Mucosa of descending colon (tissue), 3 donors: ENCODE measurements at regions not wholly inside any gene's neighbourhood (a gene's known extent, or its start where the extent isn't known, plus 50 kb on each side); places are given as distances from the start of the nearest gene placed in this dataset.

Experiments used
- ATAC-seq: fragments of 200-7000 bp; cut with Tn5 transposase; one replicate; pipeline ENCODE4 v1.9.1; 2020; ENCODE audit warnings: mild to moderate bottlenecking, moderate library complexity
- DNase-seq, 3 donors: peaks; one replicate each; pipeline ENCODE4 v3.0.0-alpha.2; 2020
- H3K36me3 ChIP-seq: fragments of 200-600 bp; one replicate; pipeline ENCODE4 v1.8.0; 2021; ENCODE audit warnings: low read depth, mild to moderate bottlenecking
- H3K4me1 ChIP-seq: fragments of 200-600 bp; one replicate; pipeline ENCODE4 v1.8.0; 2021; ENCODE audit warnings: low read depth, mild to moderate bottlenecking
- H3K4me3 ChIP-seq: fragments of 200-600 bp; one replicate; pipeline ENCODE4 v1.8.0; 2021; ENCODE audit warnings: mild to moderate bottlenecking
- H3K9me3 ChIP-seq: fragments of 200-600 bp; one replicate; pipeline ENCODE4 v1.8.0; 2021; ENCODE audit warnings: mild to moderate bottlenecking
- intact Hi-C, 2 donors: fragments of 100-400 bp; cut with DNase I in 1 of 2; cut with micrococcal nuclease in 1 of 2; formaldehyde crosslinking; loops; one replicate each; pipeline versions ENCODE4 v1.11.0 to v1.11.1; 2022; cut with DNase I, micrococcal nuclease
- TF ChIP-seq, protein P1 (sequence below): fragments of 200-600 bp; IDR thresholded peaks from one replicate; pipeline ENCODE4 v1.8.0; 2022; ENCODE audit warnings: antibody characterized with exemption, mild to moderate bottlenecking
- donor health status: DM: no; HTN: no; CAD: no; lungs with moderate emphysema.
- donor health status: DM: no; HTN: no; CAD: no.
- donor health status: DM: no; HTN: yes; CAD: no.

GRCh38 chr4:106869551-106869950 is 166.6 kb downstream of the DKK2 start:
- H3K36me3 ChIP-seq, result no peaks in the 10 kb centered on the region
- H3K4me1 ChIP-seq, result no peaks in the 10 kb centered on the region
- ATAC-seq (no peak), DNase-seq (no peak)
- H3K9me3 ChIP-seq, result no peaks in the 10 kb centered on the region
- TF ChIP-seq, protein P1, sequence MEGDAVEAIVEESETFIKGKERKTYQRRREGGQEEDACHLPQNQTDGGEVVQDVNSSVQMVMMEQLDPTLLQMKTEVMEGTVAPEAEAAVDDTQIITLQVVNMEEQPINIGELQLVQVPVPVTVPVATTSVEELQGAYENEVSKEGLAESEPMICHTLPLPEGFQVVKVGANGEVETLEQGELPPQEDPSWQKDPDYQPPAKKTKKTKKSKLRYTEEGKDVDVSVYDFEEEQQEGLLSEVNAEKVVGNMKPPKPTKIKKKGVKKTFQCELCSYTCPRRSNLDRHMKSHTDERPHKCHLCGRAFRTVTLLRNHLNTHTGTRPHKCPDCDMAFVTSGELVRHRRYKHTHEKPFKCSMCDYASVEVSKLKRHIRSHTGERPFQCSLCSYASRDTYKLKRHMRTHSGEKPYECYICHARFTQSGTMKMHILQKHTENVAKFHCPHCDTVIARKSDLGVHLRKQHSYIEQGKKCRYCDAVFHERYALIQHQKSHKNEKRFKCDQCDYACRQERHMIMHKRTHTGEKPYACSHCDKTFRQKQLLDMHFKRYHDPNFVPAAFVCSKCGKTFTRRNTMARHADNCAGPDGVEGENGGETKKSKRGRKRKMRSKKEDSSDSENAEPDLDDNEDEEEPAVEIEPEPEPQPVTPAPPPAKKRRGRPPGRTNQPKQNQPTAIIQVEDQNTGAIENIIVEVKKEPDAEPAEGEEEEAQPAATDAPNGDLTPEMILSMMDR, result no peak
- intact Hi-C loops, result no loop called here
- H3K4me3 ChIP-seq, result no peak overlapping the region

DNA sequence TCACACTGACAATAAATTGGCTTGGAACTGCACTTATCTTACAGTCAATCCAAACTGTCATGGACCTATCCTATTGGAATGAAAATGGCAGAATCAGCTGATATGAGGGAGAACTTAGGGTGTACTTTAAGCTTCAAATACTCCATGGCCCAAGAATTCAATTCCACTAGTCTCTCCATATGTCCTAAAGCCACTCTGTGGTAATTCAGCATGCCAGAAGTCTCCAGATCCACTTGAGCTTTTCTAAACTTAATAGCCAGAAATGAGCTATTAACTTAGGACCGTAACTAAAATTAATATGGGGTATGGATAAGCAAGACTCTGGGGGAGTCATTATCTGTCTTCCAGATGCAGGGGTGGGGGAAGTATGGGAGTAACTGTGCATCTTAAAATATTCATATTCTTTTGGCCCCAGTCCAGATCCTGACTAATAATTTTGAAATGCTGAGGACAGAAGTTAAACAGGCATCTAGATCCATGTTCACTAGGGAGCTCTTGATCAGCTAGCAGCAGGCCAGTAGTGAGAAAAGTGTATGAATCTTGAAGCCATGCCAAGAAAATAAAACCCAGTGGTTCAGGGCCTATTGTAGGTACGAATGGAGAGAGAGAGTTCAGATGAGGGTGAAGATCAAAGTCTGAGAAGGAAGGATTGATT is 167.6 kb downstream of the DKK2 start:
- Histone ChIP-seq H3K36me3 (no peaks in the 10 kb centered on the region), H3K4me1 (no peaks in the 10 kb centered on the region), H3K9me3 (no peaks in the 10 kb centered on the region), H3K4me3 (no peak overlapping the region)
- TF ChIP-seq, protein P1, result no peak
- DNase-seq (no peak), ATAC-seq (no peak)
- intact Hi-C loops, result no loop called here

DNA sequence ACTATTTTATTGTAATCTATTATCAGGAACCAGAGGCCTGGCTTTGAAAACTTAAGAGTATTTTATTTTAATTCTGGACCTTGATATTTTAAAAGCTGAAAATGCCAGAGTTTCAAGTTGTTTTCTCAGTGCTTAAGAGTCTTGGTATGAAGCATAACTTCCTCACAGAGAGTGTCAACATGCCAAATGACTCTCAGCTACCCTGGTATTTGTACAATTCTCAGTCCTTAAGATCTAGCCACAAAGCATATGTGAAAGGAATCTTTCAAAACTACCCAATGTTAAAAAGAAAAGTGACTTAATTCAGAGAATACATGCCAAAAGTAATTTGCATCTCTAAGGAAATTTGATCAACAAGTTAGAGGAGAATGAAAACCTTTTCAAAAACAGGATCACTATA is 171.9 kb downstream of the DKK2 start:
- Histone ChIP-seq H3K4me1 (no peaks in the 10 kb centered on the region), H3K36me3 (no peaks in the 10 kb centered on the region), H3K4me3 (no peak overlapping the region), H3K9me3 (no peaks in the 10 kb centered on the region)
- DNase-seq, result no peak
- intact Hi-C loops, result no loop called here
- ATAC-seq, result no peak
- TF ChIP-seq, protein P1, result no peak

GRCh38 chr4:106854569-106855351 is 181.4 kb downstream of the DKK2 start:
- DNase-seq, result no peak
- TF ChIP-seq, protein P1, result no peak
- intact Hi-C loops, result no loop called here
- no peak for ATAC-seq
- no peak overlapping the region for H3K4me3 ChIP-seq
- H3K9me3 ChIP-seq, result no peaks in the 10 kb centered on the region
- H3K4me1 ChIP-seq, result no peaks in the 10 kb centered on the region
- no peaks in the 10 kb centered on the region for H3K36me3 ChIP-seq

DNA sequence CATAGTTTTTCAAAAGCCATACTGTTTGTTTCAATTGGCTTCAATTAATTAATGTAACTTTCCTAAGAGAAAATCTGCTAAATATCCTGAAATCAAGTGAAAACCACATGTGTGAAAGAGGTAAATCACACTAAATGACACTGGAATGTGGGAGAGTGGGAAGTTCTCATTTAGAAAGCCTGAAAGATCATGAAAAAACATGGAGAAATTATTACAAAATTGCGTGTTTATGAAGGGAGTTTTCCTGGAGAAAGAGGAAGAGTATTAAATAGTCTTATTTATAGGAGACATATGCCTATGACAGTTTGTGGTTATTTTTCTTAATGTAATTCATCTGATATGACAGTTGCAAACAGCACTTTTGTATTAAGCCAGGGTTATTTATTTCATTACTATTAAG is 183.7 kb downstream of the DKK2 start:
- DNase-seq (no peak), ATAC-seq (no peak)
- no peaks in the 10 kb centered on the region for H3K9me3 ChIP-seq
- TF ChIP-seq, protein P1, result no peak
- no peaks in the 10 kb centered on the region for H3K36me3 ChIP-seq
- H3K4me3 ChIP-seq, result no peak overlapping the region
- no peaks in the 10 kb centered on the region for H3K4me1 ChIP-seq
- intact Hi-C loops, result no loop called here
